Endothelial cell of umbilical vein (primary cell): ENCODE measurements at regions not wholly inside any gene's neighbourhood (a gene's known extent, or its start where the extent isn't known, plus 50 kb on each side); places are given as distances from the start of the nearest gene placed in this dataset.

ENCODE experiments used
- BruUV-seq: library from RNA; stranded (reverse); fragments of 400-500 nt; replicated peaks from 2 replicates; lab custom pipeline; 2021; lab: Mats Ljungman, UMichigan
- CTCF ChIA-PET: fragments of 300-600, 350-600 bp; sonication (Branson Sonifier 250); formaldehyde crosslinking; loops from one replicate; lab custom pipeline; 2021; ENCODE audit warnings: antibody characterized with exemption, inconsistent platforms; lab: Charles Lee
- POLR2A ChIA-PET: fragments of 300-600, 350-600 bp; sonication (Branson Sonifier 250); formaldehyde crosslinking; loops from one replicate; lab custom pipeline; 2021; ENCODE audit warnings: antibody characterized with exemption, inconsistent platforms; lab: Charles Lee
- DNase-seq: peaks from one replicate; pipeline ENCODE4 v3.0.0-alpha.2; 2011; ENCODE audit warnings: low read depth, low spot score
- FAIRE-seq: peaks from 2 replicates; lab custom pipeline; 2011; peaks lifted over from hg19 to GRCh38; lab: Jason Lieb, UNC
- H2AFZ ChIP-seq: 2 replicates; pipeline ENCODE4 v1.6.0; 2012; ENCODE audit warnings: low read depth, low read length, control low read depth, inconsistent platforms
- H3K27ac ChIP-seq: 2 replicates; pipeline ENCODE4 v1.5.1; 2011; ENCODE audit warnings: low read depth, mild to moderate bottlenecking, control low read depth, low read length, moderate library complexity; ENCODE audit not compliant: insufficient read depth
- H3K27me3 ChIP-seq, 2 experiments: 2 replicates each; pipeline versions ENCODE4 v1.6.0 to v1.6.1; 2011; ENCODE audit warnings: low read length in 2 of 2, mixed read lengths in 1 of 2; ENCODE audit not compliant: control insufficient read depth in 2 of 2, insufficient read depth in 2 of 2
- H3K36me3 ChIP-seq, 2 experiments: 2 replicates in 1 of 2; 3 replicates in 1 of 2; pipeline ENCODE4 v1.5.1; 2011; ENCODE audit warnings: low read length in 2 of 2, mild to moderate bottlenecking in 1 of 2, moderate library complexity in 1 of 2; ENCODE audit not compliant: control insufficient read depth in 2 of 2, insufficient read depth in 2 of 2; ENCODE audit errors: extremely low read depth in 1 of 2
- H3K4me1 ChIP-seq: 3 replicates; pipeline ENCODE4 v1.5.1; 2011; ENCODE audit warnings: mild to moderate bottlenecking, low read length; ENCODE audit not compliant: control insufficient read depth, insufficient read depth; ENCODE audit errors: extremely low read depth
- H3K4me2 ChIP-seq: 2 replicates; pipeline ENCODE4 v1.6.1; 2011; ENCODE audit warnings: low read length, control low read depth, mixed read lengths; ENCODE audit not compliant: insufficient read depth
- H3K4me3 ChIP-seq, 3 experiments: fragments of 200-600 bp in 1 of 3; sonication (generic), shearing (Covaris generic) in 1 of 3; replicated peaks in 1 of 3; 2 replicates each; pipeline ENCODE4 v1.5.1; 2011 to 2016; ENCODE audit warnings: control low read depth in 3 of 3, low read length in 3 of 3, mild to moderate bottlenecking in 2 of 3, inconsistent platforms in 1 of 3, low read depth in 1 of 3, moderate library complexity in 1 of 3; ENCODE audit not compliant: insufficient read depth in 1 of 3
- H3K79me2 ChIP-seq: 2 replicates; pipeline ENCODE4 v1.6.0; 2012; ENCODE audit warnings: low read length, inconsistent platforms; ENCODE audit not compliant: control insufficient read depth, insufficient read depth
- H3K9ac ChIP-seq: replicated peaks from 2 replicates; pipeline ENCODE3; 2011; ENCODE audit warnings: low read length, control low read depth; ENCODE audit not compliant: insufficient read depth; ENCODE audit errors: extremely low read depth
- H3K9me1 ChIP-seq: replicated peaks from 3 replicates; pipeline ENCODE4 v1.6.0; 2011; ENCODE audit warnings: mild to moderate bottlenecking, low read length; ENCODE audit not compliant: control insufficient read depth, insufficient read depth; ENCODE audit errors: extremely low read depth
- H3K9me3 ChIP-seq: replicated peaks from 2 replicates; pipeline ENCODE4 v1.5.1; 2012; ENCODE audit warnings: low read length, inconsistent platforms; ENCODE audit not compliant: control insufficient read depth, insufficient read depth
- H4K20me1 ChIP-seq: replicated peaks from 2 replicates; pipeline ENCODE3; 2011; ENCODE audit warnings: mild to moderate bottlenecking, low read length; ENCODE audit not compliant: control insufficient read depth, insufficient read depth; ENCODE audit errors: extremely low read depth
- EZH2 ChIP-seq: IDR thresholded peaks from 2 replicates; pipeline ENCODE4 v1.6.1; 2012; ENCODE audit warnings: borderline replicate concordance, low read depth, mild to moderate bottlenecking, moderate library complexity, low read length, inconsistent platforms; ENCODE audit not compliant: severe bottlenecking
- FOS ChIP-seq: IDR thresholded peaks from 2 replicates; pipeline ENCODE4 v1.6.1; 2011; ENCODE audit warnings: mild to moderate bottlenecking, low read length, moderate library complexity, borderline replicate concordance; ENCODE audit not compliant: insufficient read depth
- GATA2 ChIP-seq: IDR thresholded peaks from 2 replicates; pipeline ENCODE4 v1.7.0; 2011; ENCODE audit warnings: low read depth, mild to moderate bottlenecking, moderate library complexity, mixed read lengths, low read length; ENCODE audit not compliant: insufficient read length, insufficient read depth
- JUN ChIP-seq: IDR thresholded peaks from 2 replicates; pipeline ENCODE4 v1.6.1; 2011; ENCODE audit warnings: borderline replicate concordance, low read depth; ENCODE audit not compliant: insufficient read length, insufficient read depth
- MYC ChIP-seq: IDR thresholded peaks from one replicate; pipeline ENCODE4 v1.6.1; 2011; ENCODE audit warnings: mild to moderate bottlenecking, low read depth, low read length
- POLR2A ChIP-seq: IDR thresholded peaks from 2 replicates; pipeline ENCODE4 v1.6.1; 2012; ENCODE audit warnings: low read depth, mild to moderate bottlenecking, control low read depth, low read length
- POLR2AphosphoS5 ChIP-seq: IDR thresholded peaks from 2 replicates; pipeline ENCODE4 v1.6.1; 2012; ENCODE audit warnings: low read depth, mild to moderate bottlenecking, control low read depth, low read length, moderate library complexity; ENCODE audit not compliant: insufficient read depth
- dilution Hi-C: fragments of 300-500 bp; cut with MboI; formaldehyde crosslinking; loops from one replicate; pipeline ENCODE4 v1.15.0; 2019; ENCODE audit warnings: low sequenced_read_pairs; ENCODE audit not compliant: extremely low pct_ligation_motif_present
- intact Hi-C: fragments of 100-400 bp; cut with micrococcal nuclease; formaldehyde crosslinking; loops from one replicate; pipeline ENCODE4 v1.10.0; 2022
- TF ChIP-seq, protein P1 (sequence below), 2 donors: IDR thresholded peaks; 1 replicate in 1 of 2; 2 replicates in 1 of 2; pipeline ENCODE4 v1.5.1; 2011; ENCODE audit warnings: low read length in 2 of 2, mild to moderate bottlenecking in 2 of 2, moderate library complexity in 2 of 2, control low read depth in 1 of 2, inconsistent platforms in 1 of 2, low read depth in 1 of 2; ENCODE audit not compliant: insufficient read depth in 1 of 2; ENCODE audit errors: extremely low read depth in 1 of 2

DNA sequence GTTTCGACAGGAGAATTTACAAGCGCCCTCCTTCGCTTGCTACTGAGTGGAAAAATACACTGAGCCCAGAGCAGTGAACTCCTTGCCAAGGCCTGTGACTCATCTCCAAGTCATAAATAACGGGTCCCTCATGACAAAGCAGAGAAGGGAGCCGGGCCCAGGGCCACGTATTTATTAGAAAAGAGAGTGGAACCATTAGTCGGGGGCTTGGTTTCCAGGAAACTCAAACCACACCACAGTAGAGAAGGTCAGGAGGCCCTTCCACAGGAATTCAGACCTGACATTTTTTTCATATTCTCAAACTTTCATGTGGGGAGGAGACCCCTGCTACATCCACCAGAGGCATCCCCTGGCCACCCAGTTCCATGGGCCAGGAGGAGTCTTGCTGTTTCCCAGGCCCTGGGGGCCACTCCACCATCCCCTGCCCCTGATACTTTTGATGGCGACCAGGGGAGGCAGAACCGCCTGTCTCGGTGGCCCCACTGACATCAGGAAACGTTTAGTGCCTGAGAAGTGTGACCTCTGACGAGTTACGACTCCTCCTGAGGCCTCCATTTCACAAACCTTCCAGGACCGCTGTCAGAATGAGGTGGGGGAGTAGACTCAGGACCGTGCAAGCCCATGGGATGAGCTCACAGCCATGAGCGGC lies 289.7 kb downstream of the DYSF start:
- H3K4me1 ChIP-seq: peaks cover 40% of the 10 kb centered on the region
- H4K20me1 ChIP-seq: no peaks in the 10 kb centered on the region
- peak; percentile 96 for DNase-seq
- peak overlapping the region; percentile 8 for H3K9ac ChIP-seq
- CTCF ChIA-PET: interaction anchor here (0.9 kb wide), 1 partner anchor 51 kb away, joined by 3 read pairs; no protein-coding TSS in a partner anchor
- H3K27me3 ChIP-seq: peaks cover 0 to 2% of the 10 kb centered on the region in 2 experiments
- peak; percentile 86 for FAIRE-seq
- dilution Hi-C loops: no loop called here
- no peaks in the 10 kb centered on the region for H3K9me1 ChIP-seq
- H2AFZ ChIP-seq: peak overlapping the region; percentile 75
- H3K36me3 ChIP-seq: no peaks in the 10 kb centered on the region
- no peak overlapping the region for H3K4me3 ChIP-seq
- H3K9me3 ChIP-seq: no peaks in the 10 kb centered on the region
- TF ChIP-seq EZH2 (no peak), JUN (peak; percentile 88), GATA2 (peak; percentile 28), FOS (peak; percentile 97), POLR2AphosphoS5 (peak; percentile 67)
- POLR2A ChIA-PET: no interaction called here
- intact Hi-C loops: loop anchor here (2.0 kb wide), 1 partner anchor 26 kb away; no protein-coding TSS in a partner anchor
- peak overlapping the region; percentile 24 for H3K4me2 ChIP-seq
- peak overlapping the region; percentile 72 for H3K27ac ChIP-seq
- no TSS peak for BruUV-seq
- H3K79me2 ChIP-seq: no peaks in the 10 kb centered on the region

GRCh38 chr2:71736986-71737385 lies 283.6 kb downstream of the DYSF start:
- TF ChIP-seq EZH2 (no peak), POLR2A (no peak), POLR2AphosphoS5 (no peak), GATA2 (no peak), FOS (no peak), JUN (no peak), MYC (no peak)
- TF ChIP-seq, protein P1, sequence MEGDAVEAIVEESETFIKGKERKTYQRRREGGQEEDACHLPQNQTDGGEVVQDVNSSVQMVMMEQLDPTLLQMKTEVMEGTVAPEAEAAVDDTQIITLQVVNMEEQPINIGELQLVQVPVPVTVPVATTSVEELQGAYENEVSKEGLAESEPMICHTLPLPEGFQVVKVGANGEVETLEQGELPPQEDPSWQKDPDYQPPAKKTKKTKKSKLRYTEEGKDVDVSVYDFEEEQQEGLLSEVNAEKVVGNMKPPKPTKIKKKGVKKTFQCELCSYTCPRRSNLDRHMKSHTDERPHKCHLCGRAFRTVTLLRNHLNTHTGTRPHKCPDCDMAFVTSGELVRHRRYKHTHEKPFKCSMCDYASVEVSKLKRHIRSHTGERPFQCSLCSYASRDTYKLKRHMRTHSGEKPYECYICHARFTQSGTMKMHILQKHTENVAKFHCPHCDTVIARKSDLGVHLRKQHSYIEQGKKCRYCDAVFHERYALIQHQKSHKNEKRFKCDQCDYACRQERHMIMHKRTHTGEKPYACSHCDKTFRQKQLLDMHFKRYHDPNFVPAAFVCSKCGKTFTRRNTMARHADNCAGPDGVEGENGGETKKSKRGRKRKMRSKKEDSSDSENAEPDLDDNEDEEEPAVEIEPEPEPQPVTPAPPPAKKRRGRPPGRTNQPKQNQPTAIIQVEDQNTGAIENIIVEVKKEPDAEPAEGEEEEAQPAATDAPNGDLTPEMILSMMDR (IDR thresholded peaks at IDR 0.05; ENCODE audit: extremely low read depth in 1 of 2, insufficient read depth in 1 of 2, low read depth in 1 of 2, low read length in 2 of 2): no peak
- Histone ChIP-seq H3K4me3 (no peak overlapping the region), H4K20me1 (no peaks in the 10 kb centered on the region), H3K9me3 (no peaks in the 10 kb centered on the region), H3K4me2 (no peak overlapping the region), H3K4me1 (no peaks in the 10 kb centered on the region), H3K9me1 (no peaks in the 10 kb centered on the region), H3K27me3 (peaks cover 5 to 7% of the 10 kb centered on the region in 2 experiments), H3K27ac (no peak overlapping the region), H3K9ac (no peak overlapping the region), H3K36me3 (no peaks in the 10 kb centered on the region), H3K79me2 (no peaks in the 10 kb centered on the region), H2AFZ (no peak overlapping the region)
- CTCF ChIA-PET: interaction anchor here (0.8 kb wide), 1 partner anchor 600 kb away, joined by 3 read pairs; no protein-coding TSS in a partner anchor
- no TSS peak for BruUV-seq
- dilution Hi-C loops: no loop called here
- DNase-seq (no peak), FAIRE-seq (no peak)
- intact Hi-C loops: no loop called here
- POLR2A ChIA-PET: interaction anchor here (0.6 kb wide), 1 partner anchor 410 kb away, joined by 9 read pairs; the partner anchor contains the start of gene CYP26B1
